LNCaP clone FGC (cell line): ENCODE measurements at regions not wholly inside any gene's neighbourhood (a gene's known extent, or its start where the extent isn't known, plus 50 kb on each side); places are given as distances from the start of the nearest gene placed in this dataset.

ENCODE experiments used
- DNase-seq: peaks from one replicate; pipeline ENCODE4 v3.0.0-alpha.2; 2011; ENCODE audit warnings: low read depth
- H3K4me3 ChIP-seq: 2 replicates; pipeline ENCODE4 v1.5.1; 2011; ENCODE audit warnings: mild to moderate bottlenecking, low read depth, low read length, control low read depth
- TF ChIP-seq, protein P1 (sequence below): IDR thresholded peaks from 2 replicates; pipeline ENCODE4 v1.5.1; 2012; ENCODE audit warnings: mild to moderate bottlenecking; ENCODE audit not compliant: control insufficient read depth, insufficient read depth; ENCODE audit errors: extremely low read depth

DNA sequence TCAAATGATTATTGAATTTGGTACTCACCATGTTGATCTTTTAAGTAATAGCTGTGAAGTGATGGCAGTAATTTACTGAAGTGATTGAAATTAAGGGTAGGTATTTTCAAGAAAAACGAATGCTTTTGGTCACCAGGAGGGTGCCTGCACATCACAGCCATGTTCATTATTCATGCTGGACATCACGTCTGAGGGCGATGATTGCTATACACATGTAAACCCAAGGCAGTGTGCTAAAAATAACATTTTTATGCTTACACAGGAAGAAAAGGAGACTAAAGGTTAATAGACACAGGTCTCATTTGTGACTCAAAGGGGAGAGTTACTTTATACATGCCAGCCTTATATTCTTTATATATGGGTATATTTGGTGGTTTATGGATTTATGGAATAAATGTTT, 1146.0 kb downstream of the NLGN4X start:
- no peak overlapping the region for H3K4me3 ChIP-seq
- DNase-seq, result no peak
- TF ChIP-seq, protein P1, sequence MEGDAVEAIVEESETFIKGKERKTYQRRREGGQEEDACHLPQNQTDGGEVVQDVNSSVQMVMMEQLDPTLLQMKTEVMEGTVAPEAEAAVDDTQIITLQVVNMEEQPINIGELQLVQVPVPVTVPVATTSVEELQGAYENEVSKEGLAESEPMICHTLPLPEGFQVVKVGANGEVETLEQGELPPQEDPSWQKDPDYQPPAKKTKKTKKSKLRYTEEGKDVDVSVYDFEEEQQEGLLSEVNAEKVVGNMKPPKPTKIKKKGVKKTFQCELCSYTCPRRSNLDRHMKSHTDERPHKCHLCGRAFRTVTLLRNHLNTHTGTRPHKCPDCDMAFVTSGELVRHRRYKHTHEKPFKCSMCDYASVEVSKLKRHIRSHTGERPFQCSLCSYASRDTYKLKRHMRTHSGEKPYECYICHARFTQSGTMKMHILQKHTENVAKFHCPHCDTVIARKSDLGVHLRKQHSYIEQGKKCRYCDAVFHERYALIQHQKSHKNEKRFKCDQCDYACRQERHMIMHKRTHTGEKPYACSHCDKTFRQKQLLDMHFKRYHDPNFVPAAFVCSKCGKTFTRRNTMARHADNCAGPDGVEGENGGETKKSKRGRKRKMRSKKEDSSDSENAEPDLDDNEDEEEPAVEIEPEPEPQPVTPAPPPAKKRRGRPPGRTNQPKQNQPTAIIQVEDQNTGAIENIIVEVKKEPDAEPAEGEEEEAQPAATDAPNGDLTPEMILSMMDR, result no peak

DNA sequence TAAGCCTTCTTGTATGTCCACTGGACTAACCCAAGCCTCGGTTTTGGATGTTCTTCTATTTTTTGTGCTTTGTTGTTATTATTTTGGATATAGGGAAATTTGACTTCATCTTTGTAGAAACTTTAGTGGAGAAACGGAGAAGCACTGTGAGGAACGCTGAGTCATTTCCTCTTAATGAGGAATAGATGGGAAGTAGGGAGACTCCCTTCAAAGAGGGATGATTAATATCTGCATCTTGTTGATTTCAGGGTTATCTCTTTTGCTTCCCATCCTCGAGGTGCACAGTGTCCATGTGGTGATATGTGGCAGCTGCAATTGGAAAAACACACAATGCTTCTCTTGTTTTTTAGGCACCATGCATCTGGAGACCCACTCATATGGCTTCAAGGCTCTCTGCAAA, 1147.9 kb downstream of the NLGN4X start:
- TF ChIP-seq, protein P1, result no peak
- H3K4me3 ChIP-seq, result no peak overlapping the region
- DNase-seq, result no peak

GRCh38 chrX:5068550-5068949, 1160.1 kb downstream of the NLGN4X start:
- H3K4me3 ChIP-seq, result no peak overlapping the region
- TF ChIP-seq, protein P1, result no peak

DNA sequence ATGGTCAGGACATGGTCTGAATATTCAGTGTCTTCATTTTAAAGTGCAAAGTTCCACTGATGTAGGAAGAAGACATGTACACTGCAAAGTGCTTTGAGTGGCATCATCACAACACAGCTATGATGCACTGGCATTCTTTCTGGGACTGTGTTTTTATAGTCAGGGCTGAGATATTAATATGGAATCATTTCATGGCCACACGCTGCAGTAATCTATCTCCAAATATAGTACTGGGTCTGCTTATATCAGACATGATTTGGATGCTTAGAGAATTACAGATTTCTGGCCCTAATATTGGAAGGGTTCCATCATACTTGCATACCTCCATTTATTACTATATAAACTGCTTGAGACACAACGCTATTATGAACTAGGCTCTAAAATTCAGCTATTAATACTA, 1170.9 kb downstream of the NLGN4X start:
- H3K4me3 ChIP-seq, result no peak overlapping the region
- TF ChIP-seq, protein P1, result no peak
- no peak for DNase-seq

More at GRCh38 chrX:5068550-5068949, 1160.1 kb downstream of the NLGN4X start:
- DNase-seq, result no peak

DNA sequence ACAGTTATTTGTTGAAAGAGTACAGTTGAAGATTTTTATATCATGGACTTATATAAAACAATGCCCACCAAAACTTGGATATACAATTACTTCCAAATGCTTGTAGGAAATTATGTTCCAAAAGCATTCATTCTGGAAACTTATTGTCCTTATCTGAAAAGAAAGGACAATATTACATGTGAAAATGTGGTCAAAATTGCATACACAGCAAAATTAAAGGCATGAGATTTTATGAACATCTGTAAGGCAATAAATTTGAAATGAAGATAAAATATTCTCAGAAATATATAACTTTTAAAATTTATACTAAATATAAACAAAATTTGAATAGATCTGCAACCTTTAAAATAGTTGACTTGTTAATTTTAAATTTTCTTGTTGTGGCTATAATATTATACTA, 1173.8 kb downstream of the NLGN4X start:
- no peak for DNase-seq
- TF ChIP-seq, protein P1, result no peak
- H3K4me3 ChIP-seq, result no peak overlapping the region

DNA sequence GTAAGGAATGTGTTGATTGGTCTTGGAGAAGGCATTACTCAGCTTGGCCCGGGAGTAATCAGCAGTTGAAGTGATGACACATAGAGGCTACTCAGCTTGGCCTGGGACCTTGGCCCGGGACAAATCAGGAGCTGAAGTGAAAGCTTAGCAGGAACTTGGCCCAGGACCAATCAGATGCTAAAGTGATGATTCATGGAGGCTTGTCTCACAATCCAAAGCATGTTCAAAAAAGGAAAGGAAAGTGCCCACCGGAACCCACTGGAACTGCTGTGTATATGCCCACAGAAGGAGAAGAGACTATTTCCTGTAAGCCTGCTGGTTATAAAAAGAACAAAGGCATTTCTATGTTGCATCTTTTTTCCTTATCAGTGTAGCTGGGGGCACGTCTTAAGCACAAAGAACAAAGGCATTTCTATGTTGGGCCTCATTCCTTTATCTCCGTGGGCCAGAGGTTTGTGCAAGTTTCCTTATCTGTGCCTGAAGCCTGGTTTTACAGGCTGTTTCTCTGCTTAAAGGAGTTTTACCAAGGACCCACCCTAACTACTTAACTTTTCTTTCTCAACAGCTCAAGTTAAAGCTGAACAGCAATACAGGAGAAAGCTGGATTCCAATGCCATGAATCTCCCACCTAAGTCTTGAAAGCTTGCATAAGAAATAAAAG, 1176.7 kb downstream of the NLGN4X start:
- no peak overlapping the region for H3K4me3 ChIP-seq
- TF ChIP-seq, protein P1, result no peak
- no peak for DNase-seq

- DNase-seq, result no peak
- TF ChIP-seq, protein P1, result no peak
- no peak overlapping the region for H3K4me3 ChIP-seq
Observed at GRCh38 chrX:5042563-5042962, 1186.1 kb downstream of the NLGN4X start.
